Activated naive CD8-positive, alpha-beta T cell (primary cell): ENCODE measurements at regions not wholly inside any gene's neighbourhood (a gene's known extent, or its start where the extent isn't known, plus 50 kb on each side); places are given as distances from the start of the nearest gene placed in this dataset.

Source experiments
- H3K27ac Mint-ChIP-seq: one replicate; pipeline ENCODE4 v1.8.0; 2021; ENCODE audit warnings: mixed read lengths
- H3K27me3 Mint-ChIP-seq: one replicate; pipeline ENCODE4 v1.8.0; 2021; ENCODE audit warnings: mixed read lengths
- H3K36me3 Mint-ChIP-seq: one replicate; pipeline ENCODE4 v1.8.0; 2021; ENCODE audit warnings: mixed read lengths
- H3K4me1 Mint-ChIP-seq: one replicate; pipeline ENCODE4 v1.8.0; 2021; ENCODE audit warnings: low read depth, mixed read lengths
- H3K4me3 Mint-ChIP-seq: one replicate; pipeline ENCODE4 v1.8.0; 2021; ENCODE audit warnings: mild to moderate bottlenecking, mixed read lengths
- H3K9me3 Mint-ChIP-seq: one replicate; pipeline ENCODE4 v1.8.0; 2021; ENCODE audit warnings: low read depth, mixed read lengths

GRCh38 chr11:116424615-116425261, 348.0 kb downstream of the BUD13 start:
- Mint-ChIP-seq H3K27me3 (peaks cover 7% of the 10 kb centered on the region), H3K4me1 (no peaks in the 10 kb centered on the region), H3K4me3 (no peak overlapping the region), H3K36me3 (no peaks in the 10 kb centered on the region), H3K9me3 (no peaks in the 10 kb centered on the region), H3K27ac (no peak overlapping the region)

- peaks cover 7% of the 10 kb centered on the region for H3K27me3 Mint-ChIP-seq
- no peaks in the 10 kb centered on the region for H3K9me3 Mint-ChIP-seq
- H3K27ac Mint-ChIP-seq = no peak overlapping the region
- no peaks in the 10 kb centered on the region for H3K4me1 Mint-ChIP-seq
- no peaks in the 10 kb centered on the region for H3K36me3 Mint-ChIP-seq
- H3K4me3 Mint-ChIP-seq = no peak overlapping the region
Observed at GRCh38 chr11:116422956-116423600, 349.7 kb downstream of the BUD13 start.

DNA sequence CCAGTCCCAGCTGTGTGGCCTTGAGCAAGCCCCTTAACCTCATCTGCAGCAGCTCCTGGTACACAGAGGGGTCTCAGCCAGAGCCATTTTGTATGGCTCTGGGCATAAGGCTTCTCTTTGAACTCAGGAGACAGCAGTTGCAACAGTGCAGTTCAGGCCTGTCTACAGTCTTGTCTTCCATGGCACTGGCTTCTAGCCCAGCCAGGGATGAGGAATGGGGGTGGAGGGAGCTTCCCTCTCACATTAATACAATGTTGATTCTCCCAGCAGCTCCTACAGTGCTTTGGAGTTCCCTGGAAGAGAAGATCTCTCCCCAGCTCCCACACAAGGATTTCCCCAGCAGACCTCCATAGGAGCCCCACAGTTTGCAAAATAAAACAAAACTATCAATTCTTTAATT, 350.2 kb downstream of the BUD13 start:
- Mint-ChIP-seq H3K27me3 (peaks cover 7% of the 10 kb centered on the region), H3K27ac (no peak overlapping the region), H3K4me1 (no peaks in the 10 kb centered on the region), H3K9me3 (no peaks in the 10 kb centered on the region), H3K36me3 (no peaks in the 10 kb centered on the region), H3K4me3 (no peak overlapping the region)

GRCh38 chr11:116421529-116422185, 351.1 kb downstream of the BUD13 start:
- Mint-ChIP-seq H3K4me1 (no peaks in the 10 kb centered on the region), H3K27ac (no peak overlapping the region), H3K9me3 (no peaks in the 10 kb centered on the region), H3K36me3 (no peaks in the 10 kb centered on the region), H3K4me3 (no peak overlapping the region), H3K27me3 (peaks cover 7% of the 10 kb centered on the region)

GRCh38 chr11:116420770-116421528, 351.8 kb downstream of the BUD13 start:
- H3K4me1 Mint-ChIP-seq = no peaks in the 10 kb centered on the region
- H3K36me3 Mint-ChIP-seq = no peaks in the 10 kb centered on the region

GRCh38 chr11:116420030-116420429, 352.8 kb downstream of the BUD13 start:
- Mint-ChIP-seq H3K9me3 (no peaks in the 10 kb centered on the region), H3K27me3 (peaks cover 7% of the 10 kb centered on the region), H3K4me3 (no peak overlapping the region), H3K27ac (no peak overlapping the region), H3K36me3 (no peaks in the 10 kb centered on the region), H3K4me1 (no peaks in the 10 kb centered on the region)

More at GRCh38 chr11:116420770-116421528, 351.8 kb downstream of the BUD13 start:
- Mint-ChIP-seq H3K27me3 (peaks cover 7% of the 10 kb centered on the region), H3K9me3 (no peaks in the 10 kb centered on the region), H3K4me3 (no peak overlapping the region), H3K27ac (no peak overlapping the region)

GRCh38 chr11:116418388-116419041, 354.3 kb downstream of the BUD13 start:
- H3K27me3 Mint-ChIP-seq = peaks cover 7% of the 10 kb centered on the region
- no peaks in the 10 kb centered on the region for H3K9me3 Mint-ChIP-seq
- H3K4me1 Mint-ChIP-seq = no peaks in the 10 kb centered on the region
- H3K4me3 Mint-ChIP-seq = no peak overlapping the region
- no peak overlapping the region for H3K27ac Mint-ChIP-seq
- no peaks in the 10 kb centered on the region for H3K36me3 Mint-ChIP-seq

GRCh38 chr11:116416852-116417251, 355.9 kb downstream of the BUD13 start:
- Mint-ChIP-seq H3K36me3 (no peaks in the 10 kb centered on the region), H3K27me3 (peaks cover 4% of the 10 kb centered on the region), H3K4me3 (no peak overlapping the region), H3K4me1 (no peaks in the 10 kb centered on the region), H3K9me3 (no peaks in the 10 kb centered on the region), H3K27ac (no peak overlapping the region)

GRCh38 chr11:116415095-116415494, 357.7 kb downstream of the BUD13 start:
- H3K4me1 Mint-ChIP-seq = no peaks in the 10 kb centered on the region
- no peaks in the 10 kb centered on the region for H3K27me3 Mint-ChIP-seq
- no peak overlapping the region for H3K4me3 Mint-ChIP-seq
- no peak overlapping the region for H3K27ac Mint-ChIP-seq
- H3K36me3 Mint-ChIP-seq = no peaks in the 10 kb centered on the region
- no peaks in the 10 kb centered on the region for H3K9me3 Mint-ChIP-seq

- Mint-ChIP-seq H3K27me3 (no peaks in the 10 kb centered on the region), H3K36me3 (no peaks in the 10 kb centered on the region), H3K4me3 (no peak overlapping the region), H3K27ac (no peak overlapping the region), H3K9me3 (no peaks in the 10 kb centered on the region), H3K4me1 (no peaks in the 10 kb centered on the region)
Observed at GRCh38 chr11:116414357-116414880, 358.4 kb downstream of the BUD13 start.

DNA sequence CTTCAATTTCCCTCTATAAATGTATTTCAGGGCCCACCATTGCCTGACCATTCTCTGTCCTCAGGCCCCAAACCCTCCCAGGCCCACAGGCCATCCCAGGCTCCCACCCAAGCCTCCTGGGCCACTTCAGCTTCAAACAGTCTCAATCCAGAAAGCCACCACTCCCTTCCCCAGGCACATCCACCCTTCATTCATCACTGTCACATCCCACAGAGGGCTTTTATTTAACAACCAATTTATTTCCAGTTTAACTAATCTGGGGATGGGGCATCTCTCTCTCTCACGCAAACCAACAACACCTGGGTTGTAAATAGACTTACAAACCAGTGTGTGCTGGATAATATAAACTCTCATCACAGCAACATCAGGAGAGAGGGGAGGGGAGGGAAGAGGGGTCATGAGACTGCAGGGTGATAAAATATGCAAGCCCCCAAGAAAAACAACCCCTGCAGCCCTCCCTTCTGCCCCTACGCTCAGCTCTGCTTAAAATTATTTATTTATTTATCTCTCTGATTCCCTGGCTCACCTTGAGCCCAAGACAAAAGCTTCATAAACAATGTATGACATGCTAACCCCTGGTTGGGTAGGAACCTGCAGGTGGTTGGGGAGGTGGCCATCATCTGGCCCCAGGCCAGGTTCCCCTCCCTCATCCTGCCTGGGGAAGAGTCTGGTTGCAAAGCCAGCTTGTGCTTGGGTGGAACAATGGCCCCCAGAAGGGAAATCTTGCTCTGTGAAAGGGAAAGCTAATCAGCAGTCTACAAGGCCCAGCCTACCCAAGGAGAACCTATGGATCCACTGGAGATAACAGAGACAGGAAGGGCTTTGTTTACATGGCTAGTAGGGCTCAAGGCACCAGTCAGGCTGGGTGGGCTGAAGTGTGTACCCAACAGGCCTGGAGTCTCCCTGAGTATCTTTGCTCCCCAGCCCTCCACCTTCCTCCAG, 359.2 kb downstream of the BUD13 start:
- Mint-ChIP-seq H3K27me3 (no peaks in the 10 kb centered on the region), H3K4me1 (no peaks in the 10 kb centered on the region), H3K36me3 (no peaks in the 10 kb centered on the region), H3K27ac (no peak overlapping the region), H3K9me3 (no peaks in the 10 kb centered on the region), H3K4me3 (no peak overlapping the region)

GRCh38 chr11:116412118-116412889, 360.5 kb downstream of the BUD13 start:
- Mint-ChIP-seq H3K36me3 (no peaks in the 10 kb centered on the region), H3K9me3 (no peaks in the 10 kb centered on the region), H3K27me3 (no peaks in the 10 kb centered on the region), H3K4me3 (no peak overlapping the region), H3K4me1 (no peaks in the 10 kb centered on the region), H3K27ac (no peak overlapping the region)

- Mint-ChIP-seq H3K27ac (no peak overlapping the region), H3K36me3 (no peaks in the 10 kb centered on the region), H3K4me1 (no peaks in the 10 kb centered on the region), H3K9me3 (no peaks in the 10 kb centered on the region), H3K4me3 (no peak overlapping the region), H3K27me3 (peaks cover 2% of the 10 kb centered on the region)
Observed at GRCh38 chr11:116409238-116409637, 363.5 kb downstream of the BUD13 start.
